HG03521 (cell line): ENCODE measurements at regions not wholly inside any gene's neighbourhood (a gene's known extent, or its start where the extent isn't known, plus 50 kb on each side); places are given as distances from the start of the nearest gene placed in this dataset.

Experiments
- ATAC-seq: cut with Tn5 transposase; IDR thresholded peaks from one replicate; pipeline ENCODE4 v1.9.1; 2021; ENCODE audit warnings: mild to moderate bottlenecking, moderate library complexity; ENCODE audit not compliant: unreplicated experiment

- no peak for ATAC-seq
These were observed 61.9 kb upstream of the CARMIL1 start for GRCh38 chr6:25217302-25217701.

- no peak for ATAC-seq
These were observed 61.3 kb upstream of the CARMIL1 start for GRCh38 chr6:25217829-25218228.

GRCh38 chr6:25218346-25218745 is 60.8 kb upstream of the CARMIL1 start:
- ATAC-seq: no peak

- no peak for ATAC-seq
These were observed 59.8 kb upstream of the CARMIL1 start for GRCh38 chr6:25219216-25219916.

- no peak for ATAC-seq
These were observed 59.3 kb upstream of the CARMIL1 start for GRCh38 chr6:25219917-25220278.

GRCh38 chr6:25220857-25221256 is 58.3 kb upstream of the CARMIL1 start:
- ATAC-seq: no peak

GRCh38 chr6:25222006-25222678 is 57.0 kb upstream of the CARMIL1 start:
- no peak for ATAC-seq

GRCh38 chr6:25223490-25223991 is 55.6 kb upstream of the CARMIL1 start:
- no peak for ATAC-seq

- ATAC-seq: no peak
These were observed 54.9 kb upstream of the CARMIL1 start for GRCh38 chr6:25224242-25224641.

GRCh38 chr6:25227854-25228253 is 51.3 kb upstream of the CARMIL1 start:
- no peak for ATAC-seq
